ENCODE measurements at regions not wholly inside any gene's neighbourhood (a gene's known extent, or its start where the extent isn't known, plus 50 kb on each side); places are given as distances from the start of the nearest gene placed in this dataset.

- no peaks in the 10 kb centered on the region for H3K9me3 ChIP-seq
- no peak for DNase-seq
- no peak overlapping the region for H3K4me3 ChIP-seq
- H3K27ac ChIP-seq: no peak overlapping the region
- intact Hi-C loops (cut with DNase I): no loop called here
- no peaks in the 10 kb centered on the region for H3K36me3 ChIP-seq
- H3K4me1 ChIP-seq: no peaks in the 10 kb centered on the region
- TF ChIP-seq EP300 (IDR thresholded peaks at IDR 0.05): no peak
- TF ChIP-seq POLR2AphosphoS5 (IDR thresholded peaks at IDR 0.05): no peak
- TF ChIP-seq, protein P1, sequence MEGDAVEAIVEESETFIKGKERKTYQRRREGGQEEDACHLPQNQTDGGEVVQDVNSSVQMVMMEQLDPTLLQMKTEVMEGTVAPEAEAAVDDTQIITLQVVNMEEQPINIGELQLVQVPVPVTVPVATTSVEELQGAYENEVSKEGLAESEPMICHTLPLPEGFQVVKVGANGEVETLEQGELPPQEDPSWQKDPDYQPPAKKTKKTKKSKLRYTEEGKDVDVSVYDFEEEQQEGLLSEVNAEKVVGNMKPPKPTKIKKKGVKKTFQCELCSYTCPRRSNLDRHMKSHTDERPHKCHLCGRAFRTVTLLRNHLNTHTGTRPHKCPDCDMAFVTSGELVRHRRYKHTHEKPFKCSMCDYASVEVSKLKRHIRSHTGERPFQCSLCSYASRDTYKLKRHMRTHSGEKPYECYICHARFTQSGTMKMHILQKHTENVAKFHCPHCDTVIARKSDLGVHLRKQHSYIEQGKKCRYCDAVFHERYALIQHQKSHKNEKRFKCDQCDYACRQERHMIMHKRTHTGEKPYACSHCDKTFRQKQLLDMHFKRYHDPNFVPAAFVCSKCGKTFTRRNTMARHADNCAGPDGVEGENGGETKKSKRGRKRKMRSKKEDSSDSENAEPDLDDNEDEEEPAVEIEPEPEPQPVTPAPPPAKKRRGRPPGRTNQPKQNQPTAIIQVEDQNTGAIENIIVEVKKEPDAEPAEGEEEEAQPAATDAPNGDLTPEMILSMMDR (IDR thresholded peaks at IDR 0.05): no peak
- TF ChIP-seq POLR2A (IDR thresholded peaks at IDR 0.05): no peak
- 67 to 80% methylated on average over 1 of the region's 1 CpG for WGBS, 2 donors
- no peaks in the 10 kb centered on the region for H3K27me3 ChIP-seq
Observed at GRCh38 chr7:124692425-124692824, 73.2 kb downstream of the GPR37 start.

DNA sequence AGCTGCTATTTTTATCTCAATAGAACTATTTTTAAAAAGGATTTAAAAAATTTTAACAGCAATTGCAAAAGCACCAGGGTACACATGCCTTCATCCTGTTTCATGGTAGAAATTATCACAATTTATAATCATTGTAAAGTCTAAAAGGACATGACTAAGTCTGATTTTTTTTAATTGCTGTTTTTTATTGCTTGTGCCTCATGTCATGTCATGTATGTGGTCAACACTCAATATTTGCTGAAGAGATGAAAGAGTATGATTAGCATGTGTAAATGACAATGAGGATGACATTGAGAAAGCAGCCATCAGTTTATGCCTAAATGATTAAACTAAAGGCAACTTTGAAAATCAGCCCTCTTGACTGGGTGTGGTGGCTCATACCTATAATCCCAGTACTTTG lies 74.8 kb downstream of the GPR37 start:
- intact Hi-C loops (cut with DNase I): no loop called here
- Histone ChIP-seq H3K4me3 (no peak overlapping the region), H3K27me3 (no peaks in the 10 kb centered on the region), H3K36me3 (no peaks in the 10 kb centered on the region), H3K9me3 (no peaks in the 10 kb centered on the region), H3K4me1 (peaks cover 0 to 5% (median 0%) of the 10 kb centered on the region in 4 donors), H3K27ac (no peak overlapping the region)
- TF ChIP-seq EP300 (IDR thresholded peaks at IDR 0.05) (no peak), POLR2A (IDR thresholded peaks at IDR 0.05) (no peak), POLR2AphosphoS5 (IDR thresholded peaks at IDR 0.05) (no peak)
- TF ChIP-seq, protein P1 (IDR thresholded peaks at IDR 0.05): no peak
- no peak for DNase-seq

GRCh38 chr7:124689931-124690330 lies 75.7 kb downstream of the GPR37 start:
- intact Hi-C loops (cut with DNase I): no loop called here
- 85 to 93% methylated on average over 1 of the region's 1 CpG for WGBS, 2 donors
- TF ChIP-seq, protein P1 (IDR thresholded peaks at IDR 0.05): no peak
- no peak for TF ChIP-seq EP300 (IDR thresholded peaks at IDR 0.05)
- TF ChIP-seq POLR2AphosphoS5 (IDR thresholded peaks at IDR 0.05): no peak
- no peaks in the 10 kb centered on the region for H3K27me3 ChIP-seq
- no peak overlapping the region for H3K4me3 ChIP-seq
- no peaks in the 10 kb centered on the region for H3K9me3 ChIP-seq
- no peaks in the 10 kb centered on the region for H3K36me3 ChIP-seq
- no peak overlapping the region for H3K27ac ChIP-seq
- no peak for DNase-seq
- H3K4me1 ChIP-seq: peaks cover 0 to 5% (median 0%) of the 10 kb centered on the region in 4 donors

DNA sequence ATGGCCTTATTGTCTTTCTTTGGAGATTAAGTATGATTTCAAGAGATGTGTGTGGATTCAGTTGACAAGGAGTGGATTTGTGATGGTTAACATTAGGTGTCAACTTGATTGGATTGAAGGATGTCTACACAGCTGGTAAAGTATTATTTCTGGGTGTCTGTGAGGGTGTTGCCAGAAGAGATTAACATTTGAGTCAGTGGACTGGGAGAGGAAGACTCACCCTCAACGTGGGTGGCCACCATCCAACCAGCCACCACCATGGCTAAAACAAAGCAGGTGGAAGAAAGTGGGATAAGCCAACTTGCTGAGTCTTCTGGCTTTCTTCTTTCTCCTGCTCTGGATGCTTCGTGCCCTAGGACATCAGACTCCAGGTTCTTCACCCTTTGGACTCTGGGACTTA lies 76.1 kb downstream of the GPR37 start:
- Histone ChIP-seq H3K4me3 (no peak overlapping the region), H3K27me3 (no peaks in the 10 kb centered on the region), H3K36me3 (no peaks in the 10 kb centered on the region), H3K9me3 (no peaks in the 10 kb centered on the region), H3K27ac (no peak overlapping the region), H3K4me1 (peaks cover 0 to 5% (median 0%) of the 10 kb centered on the region in 4 donors)
- no peak for TF ChIP-seq EP300 (IDR thresholded peaks at IDR 0.05)
- TF ChIP-seq POLR2AphosphoS5 (IDR thresholded peaks at IDR 0.05): no peak
- no peak for TF ChIP-seq POLR2A (IDR thresholded peaks at IDR 0.05)
- TF ChIP-seq, protein P1 (IDR thresholded peaks at IDR 0.05): no peak
- intact Hi-C loops (cut with DNase I): no loop called here
- WGBS, 2 donors: 30 to 61% methylated on average over 2 of the region's 2 CpGs
- DNase-seq: no peak

GRCh38 chr7:124688991-124689390 lies 76.6 kb downstream of the GPR37 start:
- intact Hi-C loops (cut with DNase I): no loop called here
- 69 to 86% methylated on average over 3 of the region's 3 CpGs for WGBS, 2 donors
- DNase-seq: no peak

More at GRCh38 chr7:124688991-124689390, 76.6 kb downstream of the GPR37 start:
- no peaks in the 10 kb centered on the region for H3K36me3 ChIP-seq
- H3K9me3 ChIP-seq: no peaks in the 10 kb centered on the region
- H3K27ac ChIP-seq: no peak overlapping the region
- TF ChIP-seq, protein P1 (IDR thresholded peaks at IDR 0.05): no peak
- TF ChIP-seq POLR2A (IDR thresholded peaks at IDR 0.05): no peak
- no peak for TF ChIP-seq POLR2AphosphoS5 (IDR thresholded peaks at IDR 0.05)
- no peak for TF ChIP-seq EP300 (IDR thresholded peaks at IDR 0.05)
- H3K4me3 ChIP-seq: no peak overlapping the region
- peaks cover 0 to 5% (median 0%) of the 10 kb centered on the region in 4 donors for H3K4me1 ChIP-seq
- no peaks in the 10 kb centered on the region for H3K27me3 ChIP-seq

Data from sigmoid colon (tissue), 6 donors.